ENCODE measurements at regions not wholly inside any gene's neighbourhood (a gene's known extent, or its start where the extent isn't known, plus 50 kb on each side); places are given as distances from the start of the nearest gene placed in this dataset.
"Not testable (repeated sequence)": the region's sequence is repeated elsewhere in the genome, so short reads cannot be mapped to it uniquely, and the experiment has no call there.

DNA sequence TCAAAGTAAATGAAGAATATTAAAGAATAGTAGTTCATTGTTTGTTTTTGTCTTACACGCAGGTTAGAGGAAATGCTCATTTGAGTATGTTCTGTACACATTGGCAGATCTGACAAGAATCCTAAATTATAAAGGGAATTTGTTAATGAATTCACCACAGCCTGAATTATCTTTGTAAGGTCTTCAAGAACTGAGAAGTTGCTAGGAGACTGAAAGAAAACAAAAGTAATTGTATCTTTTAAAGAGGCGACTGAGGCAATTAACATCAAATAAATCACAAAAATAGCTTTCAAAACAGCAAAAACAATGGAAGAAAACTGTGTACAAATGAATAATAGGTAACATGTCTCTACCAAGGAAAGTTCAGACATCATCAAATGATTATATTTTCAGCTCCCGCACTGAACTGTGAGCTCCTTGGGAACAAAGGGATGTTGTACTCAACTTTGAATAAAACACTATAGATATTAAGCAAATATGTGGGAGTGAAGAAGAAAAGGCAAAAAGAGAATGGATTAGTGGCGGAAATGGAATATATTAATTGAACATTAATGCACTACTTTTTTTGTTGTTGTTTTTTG, 51.7 kb upstream of the ATIC start:
- DNase-seq: peak in 1 of 58 donors; percentile 17

GRCh38 chr2:215249501-215249900, 62.4 kb upstream of the ATIC start:
- no peak for DNase-seq

DNA sequence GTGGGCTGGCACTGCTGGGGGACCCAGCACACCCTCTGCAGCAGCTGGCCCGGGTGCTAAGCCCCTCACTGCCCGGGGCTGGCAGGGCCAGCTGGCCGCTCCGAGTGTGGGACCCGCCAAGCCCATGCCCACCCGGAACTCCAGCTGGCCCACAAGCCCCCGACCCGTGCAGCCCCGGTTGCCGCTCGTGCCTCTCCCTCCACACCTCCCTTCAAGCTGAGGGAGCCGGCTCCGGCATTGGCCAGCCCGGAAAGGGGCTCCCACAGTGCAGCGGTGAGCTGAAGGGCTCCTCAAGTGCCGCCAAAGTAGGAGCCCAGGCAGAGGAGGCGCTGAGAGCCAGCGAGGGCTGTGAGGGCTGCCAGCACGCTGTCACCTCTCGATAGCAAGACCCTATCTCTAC, 65.9 kb upstream of the ATIC start:
- not testable (repeated sequence) for DNase-seq

DNA sequence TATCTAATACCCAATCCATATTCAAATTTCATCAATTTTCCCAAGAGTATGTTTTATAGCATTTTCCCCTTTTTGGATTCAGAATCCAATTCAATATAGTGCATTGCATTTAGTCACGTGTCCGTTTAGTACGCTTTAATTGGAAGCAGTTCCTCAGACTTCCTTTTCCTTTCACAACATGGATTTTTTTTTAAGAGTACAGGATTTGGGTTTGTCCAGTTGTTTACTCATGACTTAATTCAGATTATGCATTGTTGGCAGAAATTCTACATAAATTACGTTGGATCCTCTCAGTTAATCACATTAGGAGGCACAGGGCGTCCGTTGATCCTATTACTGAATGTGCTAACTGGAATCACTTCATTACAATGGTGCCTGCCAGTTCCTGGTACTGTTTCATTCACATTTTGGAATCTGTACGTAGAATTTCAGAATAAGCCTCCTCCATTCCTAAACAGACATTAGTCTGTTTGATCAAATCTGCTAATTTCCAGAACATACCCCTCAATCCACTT, 70.0 kb upstream of the ATIC start:
- peak in 12 of 58 donors; percentile 3 to 63 (median 10) for DNase-seq

DNA sequence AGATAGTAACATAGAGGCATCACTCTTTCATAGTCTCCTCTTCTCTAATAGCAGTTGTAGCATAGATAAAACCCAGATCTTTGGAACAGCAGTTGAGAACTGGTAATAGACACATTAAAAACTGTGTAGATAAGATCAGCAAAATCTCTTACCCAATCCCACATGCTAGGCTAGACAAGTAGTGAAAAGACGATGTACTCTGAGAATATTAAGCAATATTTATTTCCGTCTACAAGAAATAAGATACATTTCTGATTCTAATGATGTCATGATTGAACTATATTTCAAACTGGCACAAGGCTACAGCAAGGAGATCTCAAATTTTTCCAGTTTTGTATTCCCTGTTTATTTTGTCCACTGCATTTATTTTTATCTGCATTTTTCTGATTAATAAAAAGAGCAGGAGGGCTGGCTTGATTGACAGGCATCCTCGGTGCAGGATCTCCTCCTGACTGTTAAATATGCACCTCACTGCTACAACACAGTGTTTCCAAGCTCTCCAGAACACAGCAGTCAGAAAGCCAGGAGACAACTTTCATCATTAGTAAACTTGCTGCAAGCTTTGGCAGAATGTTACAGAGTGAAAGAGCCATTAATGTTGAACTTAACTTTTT, 73.3 kb upstream of the ATIC start:
- DNase-seq: no peak

GRCh38 chr2:215236131-215236530, 75.7 kb upstream of the ATIC start:
- no peak for DNase-seq

DNA sequence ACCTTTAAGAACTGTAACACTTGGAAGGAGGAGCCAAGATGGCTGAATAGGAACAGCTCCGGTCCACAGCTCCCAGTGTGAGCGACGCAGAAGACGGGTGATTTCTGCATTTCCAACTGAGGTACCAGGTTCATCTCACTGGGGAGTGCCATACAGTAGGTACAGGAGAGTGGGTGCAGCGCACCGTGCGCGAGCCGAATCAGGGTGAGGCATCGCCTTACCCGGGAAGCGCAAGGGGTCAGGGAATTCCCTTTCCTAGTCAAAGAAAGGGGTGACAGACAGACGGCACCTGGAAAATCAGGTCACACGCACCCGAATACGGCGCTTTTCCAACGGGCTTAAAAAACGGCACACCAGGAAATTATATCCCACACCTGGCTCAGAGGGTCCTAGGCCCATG, 81.8 kb upstream of the ABCA12 start:
- DNase-seq: not testable (repeated sequence)

- no peak for DNase-seq
These were observed 80.5 kb upstream of the ABCA12 start for GRCh38 chr2:215218587-215219577.

DNA sequence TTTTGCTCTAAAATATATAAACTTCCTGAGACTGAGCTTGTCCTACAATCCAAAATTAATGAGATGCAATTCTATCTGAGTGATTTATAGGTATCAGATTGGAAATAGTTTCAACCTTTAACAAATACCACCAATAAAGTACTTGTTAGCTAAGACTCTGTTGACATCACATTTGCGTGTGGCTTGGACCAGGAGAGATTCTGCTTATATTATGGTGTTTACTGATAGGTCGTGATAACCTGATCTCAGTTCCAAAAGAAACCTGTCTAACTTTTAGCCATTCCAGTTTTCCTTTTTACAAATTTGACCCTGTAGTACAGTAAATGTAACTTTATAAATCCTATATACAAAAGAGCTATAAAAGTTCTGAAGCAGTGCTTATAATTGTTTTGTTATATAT, 78.4 kb upstream of the ABCA12 start:
- no peak for DNase-seq

DNA sequence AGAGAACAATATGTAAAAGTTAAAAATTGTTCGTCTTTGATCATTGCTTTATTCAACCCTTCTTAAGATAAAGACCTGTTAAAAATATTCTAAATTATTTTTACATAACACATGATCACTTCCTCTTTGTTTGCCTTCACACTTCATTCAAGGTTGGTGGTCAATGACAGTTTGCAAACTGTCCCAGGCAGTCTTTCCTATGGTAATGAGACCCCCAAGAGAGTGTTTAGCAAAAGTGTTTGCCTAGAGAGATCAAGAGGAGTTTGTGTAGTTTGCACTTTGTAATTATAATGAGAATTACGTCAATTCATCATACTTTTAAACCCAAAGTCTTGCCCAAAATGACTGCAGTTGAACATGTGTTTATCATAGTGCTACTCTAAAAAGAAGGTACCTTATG, 77.2 kb upstream of the ABCA12 start:
- no peak for DNase-seq

- DNase-seq: no peak
These were observed 71.7 kb upstream of the ABCA12 start for GRCh38 chr2:215210082-215210481.

GRCh38 chr2:215207791-215208367, 69.5 kb upstream of the ABCA12 start:
- DNase-seq: no peak

DNA sequence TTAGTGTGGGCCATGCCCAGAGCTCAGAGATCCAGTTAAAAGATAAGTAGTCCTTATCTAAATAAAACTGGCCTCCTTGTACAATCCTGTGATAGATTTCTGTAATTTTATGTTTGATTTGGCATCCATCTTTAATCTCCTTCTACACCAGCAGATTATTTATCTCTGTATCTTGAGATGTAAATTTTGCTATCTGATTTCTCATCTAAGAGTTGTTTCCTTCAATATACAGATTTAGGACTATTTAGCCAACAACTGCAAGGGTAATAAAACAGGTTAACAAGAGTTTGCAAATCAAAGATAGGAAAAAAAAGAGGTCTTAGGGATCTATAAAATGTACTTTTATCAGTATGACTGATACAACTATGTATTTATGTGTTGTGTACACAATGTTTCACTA, 68.6 kb upstream of the ABCA12 start:
- no peak for DNase-seq

DNA sequence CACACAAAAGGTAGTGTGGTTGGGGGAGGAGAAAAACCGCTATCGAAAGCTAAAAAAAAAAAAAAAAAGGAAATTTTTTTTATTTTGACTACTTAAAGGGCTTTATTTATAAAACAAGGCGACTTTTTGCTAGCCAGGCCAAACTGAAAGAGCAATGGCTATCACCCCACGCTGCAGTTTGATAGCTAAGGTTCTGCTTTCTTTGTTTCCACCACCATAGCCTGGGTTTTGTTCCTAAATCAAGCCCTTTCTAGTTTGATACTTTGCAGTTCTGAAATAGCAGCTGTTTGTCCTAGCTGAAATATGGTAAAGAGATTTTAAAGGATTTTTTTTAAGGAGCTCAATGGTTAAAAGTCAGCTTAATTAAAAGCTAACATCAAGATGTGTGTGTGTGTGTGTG, 67.4 kb upstream of the ABCA12 start:
- DNase-seq: no peak

GRCh38 chr2:215191477-215191876, 53.1 kb upstream of the ABCA12 start:
- DNase-seq: no peak

- no peak for DNase-seq
These were observed 52.2 kb upstream of the ABCA12 start for GRCh38 chr2:215190588-215190987.

DNA sequence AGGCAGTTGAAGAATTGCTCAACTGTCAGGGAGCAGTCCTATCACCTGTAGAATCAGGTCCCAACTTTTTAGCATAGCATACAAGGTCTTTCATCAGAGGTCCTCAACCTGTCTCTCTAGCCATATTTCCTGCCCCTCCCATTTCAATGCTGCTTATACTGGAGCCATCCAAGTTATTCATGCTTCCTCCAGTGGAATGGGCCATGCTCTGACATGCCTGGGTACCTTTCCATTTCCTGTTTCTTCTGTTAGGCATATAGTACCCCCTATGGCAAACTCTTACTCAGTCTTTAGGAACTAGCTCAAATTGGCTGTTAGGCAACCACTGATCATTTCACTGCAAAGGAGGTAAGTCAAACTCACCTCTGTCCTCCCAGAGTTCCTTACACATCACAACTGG, 51.0 kb upstream of the ABCA12 start:
- DNase-seq: no peak

Measured in anterior cingulate cortex (tissue), 58 donors.